ENCODE measurements at regions not wholly inside any gene's neighbourhood (a gene's known extent, or its start where the extent isn't known, plus 50 kb on each side); places are given as distances from the start of the nearest gene placed in this dataset.

DNA sequence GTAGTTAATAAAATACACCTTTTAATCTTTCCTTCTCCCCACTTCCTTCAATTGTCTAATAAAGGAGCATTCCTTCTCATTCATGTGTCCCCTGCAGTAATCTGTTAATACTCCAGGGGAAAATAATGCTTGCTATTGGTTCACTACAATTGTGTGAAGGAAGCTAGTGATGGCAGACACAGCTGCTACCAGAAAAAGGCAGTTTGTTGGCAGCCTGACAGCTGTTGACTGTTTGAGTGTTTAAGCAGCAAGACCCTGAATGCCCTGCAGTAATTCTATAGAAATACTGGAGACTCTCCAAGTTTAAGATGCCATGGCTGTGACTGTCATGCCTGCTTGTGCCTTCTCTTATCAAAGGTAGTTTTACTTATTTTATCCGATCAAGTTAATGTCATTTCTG lies 359.5 kb downstream of the C4orf33 start:
- no peak overlapping the region for H3K27ac ChIP-seq
- H3K9me3 ChIP-seq, result no peaks in the 10 kb centered on the region
- H3K4me1 ChIP-seq, result no peaks in the 10 kb centered on the region
- no peaks in the 10 kb centered on the region for H3K36me3 ChIP-seq
- DNase-seq, result no peak
- TF ChIP-seq, protein P1, sequence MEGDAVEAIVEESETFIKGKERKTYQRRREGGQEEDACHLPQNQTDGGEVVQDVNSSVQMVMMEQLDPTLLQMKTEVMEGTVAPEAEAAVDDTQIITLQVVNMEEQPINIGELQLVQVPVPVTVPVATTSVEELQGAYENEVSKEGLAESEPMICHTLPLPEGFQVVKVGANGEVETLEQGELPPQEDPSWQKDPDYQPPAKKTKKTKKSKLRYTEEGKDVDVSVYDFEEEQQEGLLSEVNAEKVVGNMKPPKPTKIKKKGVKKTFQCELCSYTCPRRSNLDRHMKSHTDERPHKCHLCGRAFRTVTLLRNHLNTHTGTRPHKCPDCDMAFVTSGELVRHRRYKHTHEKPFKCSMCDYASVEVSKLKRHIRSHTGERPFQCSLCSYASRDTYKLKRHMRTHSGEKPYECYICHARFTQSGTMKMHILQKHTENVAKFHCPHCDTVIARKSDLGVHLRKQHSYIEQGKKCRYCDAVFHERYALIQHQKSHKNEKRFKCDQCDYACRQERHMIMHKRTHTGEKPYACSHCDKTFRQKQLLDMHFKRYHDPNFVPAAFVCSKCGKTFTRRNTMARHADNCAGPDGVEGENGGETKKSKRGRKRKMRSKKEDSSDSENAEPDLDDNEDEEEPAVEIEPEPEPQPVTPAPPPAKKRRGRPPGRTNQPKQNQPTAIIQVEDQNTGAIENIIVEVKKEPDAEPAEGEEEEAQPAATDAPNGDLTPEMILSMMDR (IDR thresholded peaks at IDR 0.05), result no peak
- H3K27me3 ChIP-seq, result no peaks in the 10 kb centered on the region
- H3K4me3 ChIP-seq, result no peak overlapping the region
- intact Hi-C loops (cut with DNase I; ENCODE audit: low total_unique reads), result no loop called here

DNA sequence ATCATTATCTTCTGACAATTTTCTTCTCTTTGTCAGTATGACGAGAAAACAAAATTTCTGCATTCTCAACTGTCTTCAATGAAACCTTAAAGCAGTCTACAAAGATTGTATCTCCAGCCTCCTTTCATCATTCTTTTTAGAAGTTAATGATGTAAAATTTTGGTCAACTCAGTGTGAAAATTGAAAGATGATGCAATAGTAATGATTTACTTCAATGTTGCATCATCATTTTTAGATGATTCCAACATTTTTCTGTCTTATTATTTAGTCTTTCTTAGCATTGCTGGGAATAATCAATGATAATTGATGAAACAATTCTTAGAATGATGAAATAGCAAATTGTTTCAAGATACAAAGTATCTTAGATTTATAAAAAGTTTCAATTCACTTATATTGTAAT lies 372.7 kb downstream of the C4orf33 start:
- intact Hi-C loops (cut with DNase I; ENCODE audit: low total_unique reads), result no loop called here
- Histone ChIP-seq H3K9me3 (no peaks in the 10 kb centered on the region), H3K27ac (no peak overlapping the region), H3K27me3 (no peaks in the 10 kb centered on the region), H3K4me3 (no peak overlapping the region), H3K36me3 (no peaks in the 10 kb centered on the region), H3K4me1 (no peaks in the 10 kb centered on the region)
- TF ChIP-seq, protein P1 (IDR thresholded peaks at IDR 0.05), result no peak
- no peak for DNase-seq

DNA sequence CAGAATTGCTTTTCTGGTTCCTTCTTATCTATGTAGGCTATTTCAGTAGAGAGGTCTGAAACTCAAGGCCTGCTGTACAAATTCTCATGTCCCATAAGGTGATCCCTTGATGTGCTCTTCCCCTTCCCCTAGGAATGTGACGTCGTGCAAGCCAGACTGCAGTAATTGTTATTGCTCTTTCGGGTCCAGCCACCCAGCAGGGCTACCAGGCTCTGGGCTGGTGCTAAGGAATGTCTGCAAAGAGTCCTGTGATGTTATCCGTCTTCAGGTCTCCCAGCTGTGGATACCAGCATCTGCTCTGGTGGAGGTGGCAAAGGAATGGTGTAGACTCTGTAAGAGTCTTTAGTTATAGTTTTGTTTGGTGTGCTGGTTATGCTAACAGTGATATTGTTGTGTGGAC lies 378.7 kb downstream of the C4orf33 start:
- intact Hi-C loops (cut with DNase I; ENCODE audit: low total_unique reads), result no loop called here
- DNase-seq, result no peak
- Histone ChIP-seq H3K27ac (no peak overlapping the region), H3K4me1 (no peaks in the 10 kb centered on the region), H3K9me3 (no peaks in the 10 kb centered on the region), H3K4me3 (no peak overlapping the region), H3K36me3 (no peaks in the 10 kb centered on the region), H3K27me3 (no peaks in the 10 kb centered on the region)
- TF ChIP-seq, protein P1 (IDR thresholded peaks at IDR 0.05), result no peak

DNA sequence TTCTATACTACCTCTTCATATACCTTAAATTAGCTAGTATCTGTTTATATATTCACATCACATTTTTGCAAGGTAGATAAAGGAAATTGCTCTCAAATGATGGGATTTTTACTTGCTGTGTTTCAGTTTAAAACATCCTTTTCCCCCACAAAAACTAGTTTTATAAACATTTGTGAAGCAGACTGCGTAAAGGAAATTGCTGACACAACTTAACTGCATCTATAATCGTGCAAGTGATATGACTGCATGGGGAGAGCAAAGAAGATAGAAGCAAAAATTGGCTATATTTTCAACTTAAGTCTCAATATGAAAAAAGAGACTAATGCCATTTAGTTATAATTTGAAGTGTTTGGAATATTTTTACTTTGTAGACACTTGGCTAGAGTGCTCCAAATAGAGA lies 385.2 kb downstream of the C4orf33 start:
- Histone ChIP-seq H3K4me3 (no peak overlapping the region), H3K9me3 (no peaks in the 10 kb centered on the region), H3K4me1 (no peaks in the 10 kb centered on the region), H3K27ac (no peak overlapping the region), H3K36me3 (no peaks in the 10 kb centered on the region), H3K27me3 (no peaks in the 10 kb centered on the region)
- TF ChIP-seq, protein P1 (IDR thresholded peaks at IDR 0.05), result no peak
- intact Hi-C loops (cut with DNase I; ENCODE audit: low total_unique reads), result no loop called here
- no peak for DNase-seq

DNA sequence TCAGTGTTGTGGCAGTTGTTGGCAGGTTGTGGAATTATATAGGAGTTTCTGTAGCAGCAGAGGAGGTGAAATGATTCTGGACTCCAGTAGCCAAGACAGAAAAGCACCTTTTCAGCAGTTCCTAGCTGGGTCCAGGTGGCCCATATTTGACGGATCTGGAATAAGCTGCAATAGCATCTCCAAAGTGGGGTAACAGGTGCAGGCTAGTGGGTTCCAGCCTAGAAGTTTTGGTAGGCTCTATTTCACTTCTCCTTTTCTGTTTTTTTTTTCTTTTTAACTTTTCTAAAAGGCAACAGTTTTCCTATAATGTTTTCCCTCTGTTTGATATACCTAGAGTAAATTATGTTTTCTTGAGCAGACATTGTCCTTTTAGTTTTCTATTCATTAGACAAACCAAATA lies 392.5 kb downstream of the C4orf33 start:
- Histone ChIP-seq H3K27ac (no peak overlapping the region), H3K4me3 (no peak overlapping the region), H3K36me3 (no peaks in the 10 kb centered on the region), H3K4me1 (no peaks in the 10 kb centered on the region), H3K27me3 (no peaks in the 10 kb centered on the region), H3K9me3 (no peaks in the 10 kb centered on the region)
- TF ChIP-seq, protein P1 (IDR thresholded peaks at IDR 0.05), result no peak
- intact Hi-C loops (cut with DNase I; ENCODE audit: low total_unique reads), result no loop called here
- no peak for DNase-seq

DNA sequence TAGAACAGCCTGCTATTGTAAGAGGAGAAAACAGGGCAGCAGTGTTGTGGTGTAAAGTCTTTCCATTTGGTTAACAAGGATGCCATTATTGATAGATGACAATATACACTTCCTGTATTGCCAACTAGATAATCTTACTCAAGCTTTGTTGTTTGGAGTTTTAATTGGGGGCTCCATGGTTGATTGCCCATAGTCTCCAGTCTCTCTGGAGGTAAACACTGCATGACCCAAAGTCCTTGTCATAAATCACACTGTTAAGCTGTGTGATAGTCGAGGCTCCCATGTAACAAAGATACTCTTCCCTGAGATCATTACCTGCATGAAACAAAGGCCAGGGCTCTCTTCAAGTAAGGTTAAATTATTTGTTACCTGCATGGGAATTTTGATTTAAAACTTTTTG lies 394.6 kb downstream of the C4orf33 start:
- H3K27ac ChIP-seq, result no peak overlapping the region
- H3K9me3 ChIP-seq, result no peaks in the 10 kb centered on the region
- H3K4me3 ChIP-seq, result no peak overlapping the region
- TF ChIP-seq, protein P1 (IDR thresholded peaks at IDR 0.05), result no peak
- H3K4me1 ChIP-seq, result no peaks in the 10 kb centered on the region
- no peak for DNase-seq
- no peaks in the 10 kb centered on the region for H3K36me3 ChIP-seq
- H3K27me3 ChIP-seq, result no peaks in the 10 kb centered on the region
- intact Hi-C loops (cut with DNase I; ENCODE audit: low total_unique reads), result no loop called here
